ENCODE measurements at regions not wholly inside any gene's neighbourhood (a gene's known extent, or its start where the extent isn't known, plus 50 kb on each side); places are given as distances from the start of the nearest gene placed in this dataset.

GRCh38 chr3:117788061-117788460, 1078.5 kb downstream of the TUSC7 start:
- intact Hi-C loops (cut with DNase I) = no loop called here
- H3K9me3 ChIP-seq = no peaks in the 10 kb centered on the region
- no peak overlapping the region for H3K27ac ChIP-seq
- H3K4me1 ChIP-seq = no peaks in the 10 kb centered on the region
- no peak for DNase-seq
- no peak for TF ChIP-seq CTCF (IDR thresholded peaks at IDR 0.05)
- TF ChIP-seq POLR2A (IDR thresholded peaks at IDR 0.05) = no peak
- no peaks in the 10 kb centered on the region for H3K36me3 ChIP-seq
- no peaks in the 10 kb centered on the region for H3K27me3 ChIP-seq
- H3K4me3 ChIP-seq = no peak overlapping the region

- no peak overlapping the region for H3K4me3 ChIP-seq
- no peaks in the 10 kb centered on the region for H3K36me3 ChIP-seq
- H3K4me1 ChIP-seq = no peaks in the 10 kb centered on the region
- H3K9me3 ChIP-seq = no peaks in the 10 kb centered on the region
- TF ChIP-seq POLR2A (IDR thresholded peaks at IDR 0.05) = no peak
- no peak for TF ChIP-seq CTCF (IDR thresholded peaks at IDR 0.05)
- no peak for DNase-seq
- H3K27ac ChIP-seq = no peak overlapping the region
- 52 to 76% methylated on average over 3 of the region's 3 CpGs for WGBS, 2 donors
- no peaks in the 10 kb centered on the region for H3K27me3 ChIP-seq
- intact Hi-C loops (cut with DNase I) = no loop called here
Observed at GRCh38 chr3:117788506-117788905, 1078.9 kb downstream of the TUSC7 start.

GRCh38 chr3:117790235-117790987, 1080.8 kb downstream of the TUSC7 start:
- Histone ChIP-seq H3K27me3 (no peaks in the 10 kb centered on the region), H3K4me1 (no peaks in the 10 kb centered on the region), H3K27ac (no peak overlapping the region), H3K4me3 (no peak overlapping the region), H3K36me3 (no peaks in the 10 kb centered on the region), H3K9me3 (no peaks in the 10 kb centered on the region)
- 52 to 64% methylated on average over 2 of the region's 2 CpGs for WGBS, 2 donors
- no peak for TF ChIP-seq POLR2A (IDR thresholded peaks at IDR 0.05)
- TF ChIP-seq CTCF (IDR thresholded peaks at IDR 0.05) = no peak
- intact Hi-C loops (cut with DNase I) = no loop called here
- no peak for DNase-seq

- H3K27me3 ChIP-seq = no peaks in the 10 kb centered on the region
- DNase-seq = no peak
- WGBS, 2 donors = 35 to 38% methylated on average over 8 of the region's 8 CpGs
- no peak overlapping the region for H3K4me3 ChIP-seq
- H3K27ac ChIP-seq = no peak overlapping the region
- no peaks in the 10 kb centered on the region for H3K36me3 ChIP-seq
- TF ChIP-seq CTCF (IDR thresholded peaks at IDR 0.05) (no peak), POLR2A (IDR thresholded peaks at IDR 0.05) (no peak)
- intact Hi-C loops (cut with DNase I) = no loop called here
- no peaks in the 10 kb centered on the region for H3K9me3 ChIP-seq
- peaks cover 0 to 3% (median 0%) of the 10 kb centered on the region in 3 donors for H3K4me1 ChIP-seq
Observed at GRCh38 chr3:117793622-117794265, 1084.2 kb downstream of the TUSC7 start.

GRCh38 chr3:117798221-117798620, 1088.6 kb downstream of the TUSC7 start:
- intact Hi-C loops (cut with DNase I) = no loop called here
- DNase-seq = no peak
- H3K27ac ChIP-seq = peak overlapping the region in 1 of 4 donors; percentile 56
- H3K4me3 ChIP-seq = no peak overlapping the region
- no peaks in the 10 kb centered on the region for H3K36me3 ChIP-seq
- whole genome bisulfite sequencing, 2 donors = 41 to 66% methylated on average over 2 to 3 of the region's 3 CpGs
- TF ChIP-seq POLR2A (IDR thresholded peaks at IDR 0.05) (no peak), CTCF (IDR thresholded peaks at IDR 0.05) (no peak)
- no peaks in the 10 kb centered on the region for H3K27me3 ChIP-seq
- H3K9me3 ChIP-seq = no peaks in the 10 kb centered on the region
- peaks cover 0 to 3% (median 0%) of the 10 kb centered on the region in 3 donors for H3K4me1 ChIP-seq
